GM21619 (cell line): ENCODE measurements at regions not wholly inside any gene's neighbourhood (a gene's known extent, or its start where the extent isn't known, plus 50 kb on each side); places are given as distances from the start of the nearest gene placed in this dataset.

ENCODE experiments used
- ATAC-seq: cut with Tn5 transposase; IDR thresholded peaks from one replicate; pipeline ENCODE4 v1.9.1; 2021; ENCODE audit not compliant: unreplicated experiment

DNA sequence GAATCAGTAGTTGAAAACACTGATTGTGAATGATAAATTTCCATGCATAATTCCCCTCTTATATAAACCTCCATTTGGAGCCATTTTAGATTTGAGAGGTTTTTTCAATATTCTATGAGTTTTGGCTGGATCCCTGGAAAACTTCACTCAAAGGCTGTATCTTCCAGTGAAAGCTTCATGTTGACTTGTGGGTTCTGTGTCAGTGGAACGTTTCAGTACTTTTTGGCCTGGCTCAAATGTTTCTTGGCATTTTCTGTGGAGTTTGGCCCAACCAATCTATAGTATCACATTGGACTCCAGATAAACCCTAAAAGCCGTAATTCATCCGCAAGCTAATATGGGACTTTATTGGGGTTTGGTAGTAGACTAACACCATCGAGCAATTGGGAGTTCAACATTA is 172.6 kb upstream of the PRPS1L1 start:
- no peak for ATAC-seq

DNA sequence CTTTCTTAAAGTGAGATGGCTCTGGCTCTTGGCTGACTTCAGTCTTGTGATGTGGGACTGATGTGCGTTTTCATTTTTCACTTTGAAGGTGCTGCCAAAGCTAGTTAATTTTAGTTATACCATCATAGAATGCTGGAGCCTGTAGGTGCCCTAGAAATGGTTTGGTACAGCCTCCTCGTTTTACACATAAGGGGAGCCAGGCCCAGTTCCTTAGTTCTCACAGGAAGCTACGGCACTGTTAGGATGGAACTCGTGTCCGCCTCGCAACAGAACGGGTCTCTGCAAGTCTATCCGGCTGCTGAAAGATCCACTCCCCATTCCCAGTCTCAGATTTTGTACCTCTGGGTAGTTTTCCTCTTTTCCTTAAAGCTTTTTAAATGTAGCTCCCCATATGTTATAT is 173.2 kb upstream of the PRPS1L1 start:
- ATAC-seq, result no peak

DNA sequence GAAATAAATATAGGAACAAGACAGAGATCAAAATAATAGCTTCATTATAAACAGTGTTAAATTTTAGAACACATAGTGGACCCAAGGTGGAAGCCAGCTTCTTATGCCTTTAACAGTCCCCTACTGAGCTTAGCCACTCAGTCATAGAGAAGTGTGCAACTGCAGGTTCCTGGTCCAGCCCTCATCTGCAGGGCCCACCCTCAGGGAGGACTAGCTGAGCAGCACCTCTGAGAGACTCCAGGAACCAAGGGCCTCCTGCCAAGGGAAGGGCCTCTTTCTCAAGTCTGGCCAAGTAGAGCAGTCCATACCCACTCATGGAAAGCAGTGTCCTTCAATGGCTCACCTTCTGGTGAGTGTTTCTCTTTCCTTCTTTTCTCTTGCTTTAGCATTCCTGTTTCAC is 173.7 kb upstream of the PRPS1L1 start:
- no peak for ATAC-seq

DNA sequence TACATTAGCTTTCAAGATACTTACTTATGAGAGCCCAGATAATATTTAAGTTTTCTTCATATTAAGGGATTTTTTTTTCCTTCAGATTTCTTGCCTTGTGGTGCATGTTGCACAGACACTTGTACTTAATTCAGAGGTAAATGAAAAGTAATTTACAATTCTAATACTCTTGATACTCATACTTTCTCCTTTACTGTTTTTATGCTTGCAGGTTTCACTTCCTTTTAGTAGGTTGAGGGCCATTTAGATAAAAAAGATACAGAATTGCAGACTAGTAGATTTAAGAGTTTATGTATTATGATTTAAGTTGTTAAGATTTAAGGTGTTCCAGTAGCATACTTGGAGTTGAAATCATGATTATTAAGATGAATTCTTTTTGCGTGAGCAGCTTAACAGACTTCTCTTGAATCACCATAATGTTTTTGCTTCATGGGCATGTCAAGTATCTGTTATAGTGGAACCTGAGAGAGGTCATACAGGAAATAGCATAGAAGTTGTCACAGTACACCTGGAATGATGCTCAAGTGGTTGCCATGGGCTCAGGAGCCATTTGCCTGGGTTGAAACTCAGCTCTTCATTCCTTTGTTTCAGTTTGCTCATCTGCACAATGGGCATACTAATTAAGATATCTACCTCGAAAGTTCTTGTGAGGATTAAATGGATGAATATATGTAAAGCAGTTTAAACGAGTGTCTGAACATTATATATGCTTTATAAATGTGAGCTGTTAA is 174.8 kb upstream of the PRPS1L1 start:
- no peak for ATAC-seq

DNA sequence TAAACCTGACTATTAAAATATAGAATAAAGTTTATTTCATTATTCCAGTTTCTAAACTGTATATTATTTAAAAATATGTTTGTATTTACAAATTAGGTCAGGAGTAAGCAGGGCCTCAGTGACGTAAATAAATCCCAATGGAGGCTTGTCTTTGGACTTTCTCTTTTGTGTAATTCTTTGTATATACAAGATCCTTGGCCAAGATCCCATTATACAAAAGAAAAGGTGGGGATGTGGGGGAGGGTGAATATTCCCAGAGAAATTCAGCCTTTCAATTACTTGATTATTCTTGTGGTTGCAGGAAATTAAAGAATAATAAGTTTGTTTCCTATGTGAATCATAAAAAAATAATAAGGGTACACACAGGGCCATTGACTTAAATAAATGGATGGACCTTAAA is 178.7 kb upstream of the PRPS1L1 start:
- no peak for ATAC-seq

DNA sequence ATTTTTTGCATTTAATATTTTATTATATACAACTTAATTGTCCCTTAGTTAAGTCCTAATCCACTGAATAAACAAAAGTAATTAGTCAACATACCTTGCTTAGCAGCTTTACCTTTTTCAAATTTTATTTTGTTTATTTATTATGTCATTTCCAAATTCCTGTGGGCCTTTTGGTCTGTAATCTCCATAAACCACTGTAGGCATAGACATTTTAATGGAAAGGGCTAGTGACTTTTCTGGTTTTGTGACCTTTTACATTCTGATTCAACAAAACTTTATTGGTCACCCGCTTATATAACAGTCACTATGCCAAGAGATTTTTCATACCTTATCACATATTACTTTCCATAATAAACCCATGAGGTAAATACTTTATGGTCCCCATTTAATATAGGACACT is 181.3 kb upstream of the PRPS1L1 start:
- no peak for ATAC-seq

DNA sequence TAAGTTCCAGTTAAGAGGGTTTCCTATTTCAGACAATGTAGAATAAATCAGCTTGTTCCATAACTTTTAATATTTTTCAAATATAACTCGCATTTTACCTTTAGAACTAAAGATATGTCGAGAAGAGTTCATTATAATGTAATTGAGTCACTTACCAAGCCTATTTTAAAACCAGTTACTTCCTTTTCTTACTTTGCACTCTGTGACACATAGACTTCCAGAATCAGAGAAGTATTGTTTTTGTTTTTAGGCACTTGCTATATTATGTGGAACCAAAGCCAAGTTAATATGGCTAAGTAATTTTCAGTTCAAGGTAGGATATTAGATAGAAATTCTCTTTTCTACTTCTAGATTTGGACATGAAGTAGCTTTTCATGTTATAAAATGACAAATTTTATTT is 182.7 kb upstream of the PRPS1L1 start:
- ATAC-seq, result no peak

DNA sequence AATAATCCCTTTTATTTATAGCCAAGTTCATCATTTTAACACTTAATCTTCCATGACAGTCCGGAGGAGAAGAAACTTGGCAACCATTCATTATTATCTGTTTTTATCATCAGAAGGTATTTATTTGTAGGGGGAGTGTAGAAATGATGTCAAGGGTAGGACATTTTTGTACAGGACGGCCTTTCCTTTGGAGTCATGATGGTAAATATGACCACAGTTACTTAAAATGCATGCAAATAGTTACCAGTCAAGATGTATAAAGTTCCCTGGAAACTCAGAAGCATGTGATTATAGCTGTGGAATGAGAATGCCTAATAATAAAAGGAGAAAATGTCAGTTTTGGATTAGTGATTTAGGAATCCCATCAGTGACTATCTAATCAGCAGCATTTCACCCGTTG is 183.1 kb upstream of the PRPS1L1 start:
- no peak for ATAC-seq

DNA sequence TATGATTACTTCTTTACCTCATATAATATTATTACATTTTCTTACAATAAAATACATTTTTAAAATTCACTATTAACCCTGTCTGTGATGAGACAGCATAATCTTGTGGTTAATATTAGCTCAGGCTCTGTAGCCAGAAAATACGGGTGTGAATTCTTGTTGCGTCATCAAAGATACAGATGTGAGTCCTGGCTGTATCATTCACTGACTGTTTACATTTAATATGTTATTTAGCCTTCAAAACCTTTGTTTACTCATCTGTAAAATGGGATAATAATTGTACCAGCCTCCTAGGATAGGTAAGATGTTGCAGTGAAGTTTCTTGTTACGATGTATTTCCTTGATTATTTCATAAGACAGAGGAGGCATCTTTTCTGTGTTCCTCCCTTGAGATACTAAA is 184.7 kb upstream of the PRPS1L1 start:
- no peak for ATAC-seq

DNA sequence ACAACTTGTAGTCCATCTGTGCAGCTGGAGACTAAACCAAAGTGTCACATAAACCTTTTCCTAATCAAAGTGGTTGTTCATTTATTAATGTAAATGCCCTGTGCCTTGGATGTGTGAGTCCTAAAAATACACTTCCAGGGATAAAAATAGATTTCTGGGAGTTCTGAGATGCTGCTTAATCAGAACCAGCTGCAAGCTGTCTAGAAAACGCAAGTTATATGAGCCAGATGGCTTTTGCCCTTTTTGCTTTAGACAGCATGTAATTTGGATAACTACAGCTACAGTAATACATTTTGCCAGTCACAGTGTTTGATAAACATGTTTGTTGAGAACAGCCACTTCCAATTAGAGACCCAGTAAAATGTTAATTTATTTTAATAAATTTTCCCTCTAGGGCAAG is 185.1 kb upstream of the PRPS1L1 start:
- no peak for ATAC-seq

DNA sequence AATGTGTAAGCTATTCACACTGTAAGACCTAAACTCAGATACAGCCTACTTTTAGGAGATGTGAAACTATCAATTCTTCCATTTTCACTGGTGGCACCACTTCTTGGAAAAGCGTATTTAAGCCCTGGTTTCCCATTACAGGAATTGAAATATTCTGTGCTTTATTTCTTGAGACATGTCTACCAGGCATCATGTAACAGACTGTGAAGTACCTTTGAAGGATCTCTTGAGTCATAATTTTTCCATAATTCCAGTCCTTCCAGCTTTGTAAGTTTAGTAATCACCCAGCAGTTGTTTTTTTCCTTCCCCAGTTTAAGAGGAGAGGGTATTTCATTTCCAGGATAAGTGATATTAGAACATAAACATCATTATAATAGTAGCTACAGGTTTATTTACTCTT is 186.0 kb upstream of the PRPS1L1 start:
- no peak for ATAC-seq

DNA sequence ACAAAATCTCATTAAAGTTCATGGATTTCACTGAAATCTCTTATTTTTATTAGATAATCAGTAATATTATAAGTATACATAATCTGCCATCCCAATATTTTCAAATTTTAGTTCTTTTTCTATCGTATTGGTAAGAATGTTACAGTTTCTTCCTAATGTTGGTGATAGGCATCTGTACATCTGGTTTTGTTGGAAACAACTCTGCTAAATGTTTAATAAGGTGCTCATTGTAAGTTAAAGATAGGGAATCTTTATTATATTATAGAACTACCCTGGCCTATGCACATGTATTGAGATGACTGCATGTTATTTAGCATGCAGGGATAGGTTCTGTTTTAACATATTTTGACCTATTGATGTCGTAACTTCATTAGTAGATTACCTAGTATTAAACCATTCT is 188.6 kb upstream of the PRPS1L1 start:
- no peak for ATAC-seq

DNA sequence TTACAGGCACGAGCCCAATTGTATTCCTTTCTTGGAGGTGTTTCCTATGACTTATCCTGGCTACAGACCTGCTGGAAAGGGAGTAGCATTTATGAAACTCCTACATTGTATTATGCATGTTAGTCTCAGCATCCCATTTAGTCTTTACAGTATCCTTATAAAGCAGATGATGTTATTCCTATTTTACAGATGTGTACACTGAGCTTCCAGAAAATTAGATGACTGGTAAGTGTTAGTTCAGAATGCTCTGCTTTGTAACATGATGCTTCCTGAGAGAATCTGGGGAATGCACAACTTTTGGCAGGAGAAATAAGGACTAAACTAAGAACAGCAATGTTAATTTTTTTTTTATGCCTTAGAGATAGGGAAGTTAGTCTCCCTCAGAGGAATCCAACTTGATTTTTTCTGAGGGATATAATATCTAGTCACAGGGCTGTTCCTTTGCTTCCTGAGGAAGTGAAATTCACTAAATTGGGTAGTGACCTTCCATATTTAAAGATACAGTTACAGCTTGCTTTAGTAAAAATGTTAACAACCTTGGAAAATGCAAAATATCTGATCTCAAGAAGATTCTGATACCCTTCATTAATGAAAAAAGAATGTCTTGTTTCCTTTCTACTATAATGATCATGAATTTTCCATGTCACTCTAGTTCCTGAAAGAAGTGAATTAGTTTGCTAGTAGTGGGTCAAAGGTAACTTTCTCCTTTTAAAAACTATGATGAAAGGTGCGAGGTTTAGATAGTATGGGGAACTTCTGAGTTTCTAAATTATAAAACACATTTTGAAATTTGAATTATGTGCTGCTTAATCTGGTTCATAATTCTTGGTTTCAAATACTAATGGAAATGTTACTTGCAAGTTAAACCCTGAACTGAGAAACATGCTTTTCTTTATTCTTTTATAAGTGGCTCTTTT is 194.0 kb upstream of the PRPS1L1 start:
- ATAC-seq, result no peak

DNA sequence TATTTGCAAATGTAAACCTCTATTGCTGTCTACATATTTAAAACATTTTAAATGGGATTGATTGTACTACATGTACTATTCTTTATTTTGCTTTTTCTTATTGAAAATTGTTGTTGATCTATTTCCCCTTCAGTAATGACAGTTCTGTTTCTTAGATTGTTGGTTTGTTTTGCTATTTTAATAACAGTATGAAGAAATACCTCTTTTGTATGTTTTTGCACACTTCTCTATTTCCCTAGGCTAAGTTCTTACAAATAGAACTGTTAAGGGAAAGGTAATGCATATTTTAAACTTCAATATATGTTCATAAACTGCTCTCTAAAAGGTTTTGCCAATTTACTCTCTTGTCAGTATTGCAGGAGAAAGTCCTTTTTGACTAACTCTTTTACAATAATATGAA is 195.0 kb upstream of the PRPS1L1 start:
- ATAC-seq, result no peak

DNA sequence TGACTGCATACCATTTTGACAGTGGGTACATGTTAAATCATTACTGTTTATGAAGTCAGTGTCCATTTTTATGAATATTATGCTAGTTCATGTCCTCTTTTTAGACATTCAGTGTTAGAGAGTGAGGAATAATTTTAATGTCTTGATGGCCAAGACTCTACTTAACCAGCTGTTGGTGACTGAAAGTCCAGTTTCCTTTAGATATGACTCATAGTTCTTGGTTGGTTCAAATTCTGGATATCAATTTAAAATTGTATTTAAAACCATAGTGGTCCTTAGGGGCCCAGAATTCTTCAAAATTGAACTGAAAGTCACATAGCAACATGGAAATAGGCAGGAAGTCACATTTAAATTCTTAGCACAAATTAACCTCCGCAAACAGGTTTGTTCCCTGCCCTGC is 196.5 kb upstream of the PRPS1L1 start:
- no peak for ATAC-seq

DNA sequence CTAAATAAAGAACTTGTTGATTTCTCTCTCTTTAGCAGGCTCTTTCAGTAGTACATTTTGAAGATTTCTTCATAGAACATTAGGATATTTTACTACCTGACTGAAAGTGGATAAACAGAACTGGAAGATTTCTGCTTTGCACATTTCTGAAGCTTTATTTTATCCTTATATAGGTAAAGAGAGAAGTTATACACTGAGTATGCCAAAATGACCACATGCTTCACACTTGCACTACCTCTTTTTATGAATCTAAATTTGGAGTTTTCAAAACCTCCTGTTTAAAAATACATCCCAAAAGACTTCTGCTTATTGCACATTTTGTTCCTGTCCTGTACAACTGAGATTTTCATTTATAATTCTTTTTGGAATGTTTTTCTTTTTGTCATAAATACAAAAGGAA is 197.4 kb upstream of the PRPS1L1 start:
- no peak for ATAC-seq

DNA sequence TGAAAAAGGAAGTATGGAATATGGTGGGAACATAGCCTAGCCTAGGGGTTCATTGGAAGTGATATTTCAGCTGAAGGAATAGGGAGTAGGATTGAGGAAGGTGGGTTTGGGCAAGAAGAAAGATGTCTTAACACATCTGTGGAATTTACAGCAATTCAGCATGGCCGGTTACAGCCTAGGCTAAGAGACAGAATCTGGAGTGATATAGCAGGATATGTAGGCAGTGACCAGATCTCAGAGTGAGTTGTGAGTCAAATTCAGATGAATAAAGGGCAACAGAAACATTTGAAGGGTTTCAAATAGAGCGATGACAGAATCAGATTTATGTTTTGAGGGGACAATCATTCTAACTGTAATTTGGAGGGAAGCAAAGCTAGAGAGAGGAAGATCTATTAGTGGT is 199.0 kb upstream of the PRPS1L1 start:
- ATAC-seq, result no peak

DNA sequence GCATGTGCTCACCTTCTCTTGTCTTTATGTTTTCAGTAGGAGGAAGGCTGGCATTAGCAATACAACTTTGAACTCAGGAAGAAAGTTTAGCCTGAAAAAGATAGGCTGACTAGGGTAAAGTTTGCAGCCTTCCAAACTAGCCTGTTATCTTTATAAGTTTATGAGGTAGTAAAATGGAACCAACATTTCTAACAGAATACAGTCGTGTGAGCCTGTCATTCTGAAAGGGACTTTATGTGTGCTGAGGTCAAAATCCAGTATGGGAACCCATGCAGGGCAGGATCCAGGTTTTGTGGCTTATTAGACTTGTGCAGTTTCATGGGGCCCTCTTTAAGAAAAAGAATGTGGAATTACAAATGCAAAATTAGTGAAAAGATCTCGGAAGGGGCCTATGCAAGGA is 201.0 kb upstream of the PRPS1L1 start:
- ATAC-seq, result no peak

DNA sequence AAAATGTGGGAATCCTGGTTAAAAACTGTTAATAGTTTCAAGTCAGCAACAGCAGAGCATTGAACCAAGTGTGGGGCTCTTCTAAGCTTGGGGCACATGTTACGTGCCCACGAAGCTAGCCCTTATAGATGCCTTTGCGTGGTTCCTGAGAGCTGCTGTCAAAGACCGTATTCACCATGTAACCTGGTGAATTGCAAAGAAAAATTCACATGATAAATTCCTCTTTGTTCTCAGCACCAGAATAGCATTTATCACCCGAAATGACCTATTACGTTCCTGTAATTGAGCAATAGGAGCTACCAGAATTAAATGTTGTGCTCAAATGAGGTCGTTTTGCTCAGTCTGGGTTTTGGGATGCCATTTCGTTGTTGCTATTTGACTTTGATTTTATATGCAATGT is 202.6 kb upstream of the PRPS1L1 start:
- ATAC-seq, result no peak

DNA sequence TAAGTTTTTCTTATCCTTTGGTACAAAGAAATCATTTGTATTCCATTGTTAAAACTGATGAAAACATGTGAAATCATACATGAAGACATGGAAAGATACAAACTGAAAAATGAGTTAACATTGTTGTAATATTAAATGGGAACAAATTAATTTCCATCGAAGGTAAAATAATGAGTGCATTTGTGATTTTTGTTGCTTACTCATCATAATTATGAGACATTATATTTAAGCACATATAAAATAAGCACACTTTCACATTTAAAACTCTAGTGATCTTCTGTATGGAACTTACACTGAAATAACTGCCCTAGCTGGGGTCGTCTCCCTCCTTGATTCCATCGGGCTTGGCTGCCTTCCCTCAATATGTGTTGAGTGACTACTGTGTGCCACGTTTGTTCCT is 204.2 kb upstream of the PRPS1L1 start:
- ATAC-seq, result no peak

DNA sequence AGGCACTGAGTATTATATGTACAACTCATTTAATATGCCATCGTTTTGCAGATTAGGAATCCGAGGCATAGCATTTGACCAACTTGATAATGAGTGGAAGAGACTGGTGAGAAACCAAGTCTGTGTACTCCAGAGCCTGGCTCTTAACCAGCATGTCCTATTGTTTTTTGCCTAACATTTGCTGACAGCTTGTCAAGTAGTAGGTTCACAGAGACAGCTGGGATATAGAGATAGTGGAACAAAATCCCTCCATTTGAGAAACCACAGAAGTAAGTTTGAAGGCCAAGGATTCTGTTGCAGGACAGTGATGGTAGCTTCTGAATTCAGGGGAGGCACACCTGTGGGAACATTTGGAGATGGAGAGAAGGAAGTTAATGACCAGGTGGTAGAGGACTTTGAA is 206.9 kb upstream of the PRPS1L1 start:
- no peak for ATAC-seq

DNA sequence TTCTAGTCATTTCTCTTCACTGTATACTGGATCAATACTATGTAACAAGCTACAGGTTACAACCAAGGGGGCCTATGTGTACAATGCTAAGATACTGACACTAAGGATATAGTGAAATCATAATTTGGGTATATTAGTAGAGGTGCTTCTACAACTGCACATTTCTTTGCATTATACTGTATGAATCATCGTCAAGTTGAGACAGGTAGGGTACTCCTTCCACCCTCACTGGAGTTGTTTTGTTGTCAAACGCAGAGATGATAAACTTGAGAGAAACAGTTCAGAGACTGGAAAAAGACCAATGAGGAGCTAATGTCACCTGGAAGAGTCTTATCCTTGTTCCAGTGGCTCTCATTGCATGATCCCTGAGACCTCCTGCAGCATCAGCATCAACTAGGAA is 208.2 kb upstream of the PRPS1L1 start:
- ATAC-seq, result no peak

DNA sequence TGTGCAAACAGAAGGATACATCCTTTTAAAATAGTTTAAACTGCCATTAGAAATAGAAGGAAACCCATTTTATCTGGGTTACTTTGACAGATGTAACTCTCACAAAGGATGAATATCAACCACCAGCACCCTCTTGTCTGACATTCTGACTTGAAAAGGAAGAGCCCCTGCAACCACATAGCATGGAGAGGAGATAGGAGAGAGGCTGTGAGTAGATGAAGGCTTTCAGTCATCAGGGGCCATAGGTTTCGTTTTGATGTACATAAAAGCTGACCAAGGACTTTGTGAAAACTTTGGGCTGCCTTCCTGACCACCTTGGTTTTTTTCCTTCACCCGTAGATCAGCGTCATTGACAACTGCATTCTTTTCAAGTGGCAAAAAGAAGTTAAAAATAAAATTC is 211.6 kb upstream of the PRPS1L1 start:
- no peak for ATAC-seq
